AG04449 (cell line): ENCODE measurements at regions not wholly inside any gene's neighbourhood (a gene's known extent, or its start where the extent isn't known, plus 50 kb on each side); places are given as distances from the start of the nearest gene placed in this dataset.

ENCODE experiments used
- CTCF ChIA-PET: fragments of 350-600 bp; formaldehyde crosslinking; extraction: SDS; loops from one replicate; lab custom pipeline; 2021; ENCODE audit warnings: antibody characterized with exemption; lab: Yijun Ruan, JAX
- POLR2A ChIA-PET: fragments of 400-600, 350-600 bp; formaldehyde crosslinking; extraction: SDS; loops from one replicate; lab custom pipeline; 2020; ENCODE audit warnings: antibody characterized with exemption, inconsistent platforms; lab: Yijun Ruan, JAX
- DNase-seq: peaks from one replicate; pipeline ENCODE4 v3.0.0-alpha.2; 2010; ENCODE audit warnings: low read depth, low spot score
- H3K4me3 ChIP-seq: 2 replicates; pipeline ENCODE4 v1.5.1; 2011; ENCODE audit warnings: low read depth, mild to moderate bottlenecking, control low read depth, low read length
- TF ChIP-seq, protein P1 (sequence below): IDR thresholded peaks from one replicate; pipeline ENCODE4 v1.5.1; 2011; ENCODE audit warnings: mild to moderate bottlenecking, moderate library complexity, low read length, control low read depth, inconsistent platforms; ENCODE audit not compliant: insufficient read depth; ENCODE audit errors: missing control alignments

GRCh38 chr5:174342696-174343095 is 297.2 kb downstream of the NSG2 start:
- TF ChIP-seq, protein P1, sequence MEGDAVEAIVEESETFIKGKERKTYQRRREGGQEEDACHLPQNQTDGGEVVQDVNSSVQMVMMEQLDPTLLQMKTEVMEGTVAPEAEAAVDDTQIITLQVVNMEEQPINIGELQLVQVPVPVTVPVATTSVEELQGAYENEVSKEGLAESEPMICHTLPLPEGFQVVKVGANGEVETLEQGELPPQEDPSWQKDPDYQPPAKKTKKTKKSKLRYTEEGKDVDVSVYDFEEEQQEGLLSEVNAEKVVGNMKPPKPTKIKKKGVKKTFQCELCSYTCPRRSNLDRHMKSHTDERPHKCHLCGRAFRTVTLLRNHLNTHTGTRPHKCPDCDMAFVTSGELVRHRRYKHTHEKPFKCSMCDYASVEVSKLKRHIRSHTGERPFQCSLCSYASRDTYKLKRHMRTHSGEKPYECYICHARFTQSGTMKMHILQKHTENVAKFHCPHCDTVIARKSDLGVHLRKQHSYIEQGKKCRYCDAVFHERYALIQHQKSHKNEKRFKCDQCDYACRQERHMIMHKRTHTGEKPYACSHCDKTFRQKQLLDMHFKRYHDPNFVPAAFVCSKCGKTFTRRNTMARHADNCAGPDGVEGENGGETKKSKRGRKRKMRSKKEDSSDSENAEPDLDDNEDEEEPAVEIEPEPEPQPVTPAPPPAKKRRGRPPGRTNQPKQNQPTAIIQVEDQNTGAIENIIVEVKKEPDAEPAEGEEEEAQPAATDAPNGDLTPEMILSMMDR, result no peak
- CTCF ChIA-PET, result interaction anchor here (2.2 kb wide), 1 partner anchor 14 kb away, joined by 7 read pairs; no protein-coding TSS in a partner anchor
- no peak for DNase-seq
- no peak overlapping the region for H3K4me3 ChIP-seq
- POLR2A ChIA-PET, result interaction anchor here (0.6 kb wide), 1 partner anchor 12 kb away, joined by 3 read pairs; no protein-coding TSS in a partner anchor

- H3K4me3 ChIP-seq, result no peak overlapping the region
- TF ChIP-seq, protein P1, result no peak
- ChIA-PET POLR2A (no interaction called here), CTCF (interaction anchor here (1.1 to 2.2 kb wide), 4 partner anchors 11 to 17 kb away, joined by 3 to 7 read pairs (median 6); no protein-coding TSS in a partner anchor)
- no peak for DNase-seq
Measured at GRCh38 chr5:174343826-174344225, 298.3 kb downstream of the NSG2 start.

- ChIA-PET CTCF (interaction anchor here (0.8 to 2.2 kb wide), 3 partner anchors 11 to 58 kb away, joined by 3 to 6 read pairs (median 5); no protein-coding TSS in a partner anchor), POLR2A (no interaction called here)
- DNase-seq, result no peak
- TF ChIP-seq, protein P1, result no peak
- H3K4me3 ChIP-seq, result no peak overlapping the region
Measured at GRCh38 chr5:174344335-174344734, 298.8 kb downstream of the NSG2 start.

DNA sequence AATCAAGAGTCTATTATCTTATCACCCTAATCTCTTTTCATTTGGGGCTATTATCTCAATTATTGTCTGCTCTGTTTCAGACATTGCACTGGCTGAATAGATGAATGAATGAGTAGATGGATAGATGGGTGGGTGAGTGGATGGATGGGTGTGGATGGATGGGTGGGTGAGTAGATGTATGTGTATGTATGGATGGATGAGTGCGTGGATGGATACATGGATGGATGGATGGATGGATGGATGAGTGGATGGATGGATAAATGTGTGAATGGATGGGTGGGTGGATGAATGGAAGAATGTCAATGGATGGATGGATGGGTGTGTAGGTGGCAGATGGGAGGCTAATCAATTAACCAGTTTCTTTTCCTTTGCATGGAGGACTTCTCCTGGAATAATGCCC is 301.7 kb downstream of the NSG2 start:
- H3K4me3 ChIP-seq, result no peak overlapping the region
- TF ChIP-seq, protein P1, result no peak
- no peak for DNase-seq
- ChIA-PET POLR2A (no interaction called here), CTCF (interaction anchor here (1.3 kb wide), 1 partner anchor 19 kb away, joined by 3 read pairs; no protein-coding TSS in a partner anchor)

DNA sequence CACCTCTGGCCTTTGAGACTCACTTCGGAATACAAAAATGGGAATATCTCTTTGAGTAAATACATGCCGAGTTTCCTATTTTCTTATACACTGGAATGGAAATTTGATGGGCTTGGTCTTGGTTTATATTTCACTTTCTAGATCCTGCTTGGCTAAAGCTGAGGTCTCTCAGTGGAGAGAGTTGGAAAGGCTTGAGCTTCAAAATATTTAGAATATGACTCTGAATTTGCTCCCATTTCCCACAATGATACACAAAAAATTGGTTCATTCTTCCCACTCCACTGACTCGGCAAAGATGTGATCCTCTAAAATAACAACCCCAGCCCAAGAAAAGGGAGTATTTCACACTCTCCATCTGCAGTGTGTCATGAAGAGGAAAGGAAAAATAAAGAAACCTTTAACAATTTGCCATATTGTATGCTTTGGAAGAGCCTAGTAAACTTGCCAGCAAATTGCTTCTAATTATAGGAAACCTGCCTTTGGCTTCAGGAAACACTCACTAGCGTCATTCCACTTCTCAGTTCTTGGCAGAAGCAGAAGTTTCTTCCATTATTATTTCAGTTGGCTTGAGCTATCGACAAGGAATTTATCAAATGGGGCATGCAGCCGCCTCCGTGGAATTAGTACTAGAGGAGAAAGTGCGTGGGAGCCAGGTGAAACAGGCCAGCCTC is 302.9 kb downstream of the NSG2 start:
- TF ChIP-seq, protein P1, result no peak
- H3K4me3 ChIP-seq, result no peak overlapping the region
- POLR2A ChIA-PET, result no interaction called here
- CTCF ChIA-PET, result interaction anchor here (1.2 to 1.9 kb wide), 4 partner anchors 8 to 71 kb away, joined by 4 to 6 read pairs (median 4); no protein-coding TSS in a partner anchor
- DNase-seq, result peak; percentile 31

DNA sequence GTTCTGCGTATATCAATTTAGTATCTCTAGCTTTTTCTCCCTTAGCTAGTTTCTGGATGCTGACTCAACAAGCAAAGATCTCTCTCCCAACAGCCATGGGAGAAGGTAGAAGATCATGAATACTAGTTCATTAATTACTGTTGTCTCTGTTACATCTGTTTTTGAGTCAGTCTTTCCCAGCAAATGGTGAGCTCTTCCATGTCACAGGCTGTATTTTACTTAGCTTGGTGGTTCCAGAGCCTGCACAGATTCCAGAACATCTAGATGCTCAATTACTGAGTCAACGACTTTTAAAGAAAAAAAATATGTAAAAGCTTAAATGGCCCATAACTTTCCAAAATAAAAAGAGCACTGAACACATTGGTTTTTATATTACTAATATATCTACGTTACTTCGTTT is 307.2 kb downstream of the NSG2 start:
- TF ChIP-seq, protein P1, result no peak
- CTCF ChIA-PET, result interaction anchor here (0.6 to 1.9 kb wide), 5 partner anchors 24 to 440 kb away, joined by 3 to 7 read pairs (median 3); no protein-coding TSS in a partner anchor
- H3K4me3 ChIP-seq, result no peak overlapping the region
- peak; percentile 21 for DNase-seq
- POLR2A ChIA-PET, result no interaction called here
